Smooth muscle cell of the brain vasculature (primary cell): ENCODE measurements at regions not wholly inside any gene's neighbourhood (a gene's known extent, or its start where the extent isn't known, plus 50 kb on each side); places are given as distances from the start of the nearest gene placed in this dataset.

Experiments used
- DNase-seq: peaks from one replicate; pipeline ENCODE4 v3.0.0-alpha.2; 2012; ENCODE audit warnings: low read depth, low spot score

DNA sequence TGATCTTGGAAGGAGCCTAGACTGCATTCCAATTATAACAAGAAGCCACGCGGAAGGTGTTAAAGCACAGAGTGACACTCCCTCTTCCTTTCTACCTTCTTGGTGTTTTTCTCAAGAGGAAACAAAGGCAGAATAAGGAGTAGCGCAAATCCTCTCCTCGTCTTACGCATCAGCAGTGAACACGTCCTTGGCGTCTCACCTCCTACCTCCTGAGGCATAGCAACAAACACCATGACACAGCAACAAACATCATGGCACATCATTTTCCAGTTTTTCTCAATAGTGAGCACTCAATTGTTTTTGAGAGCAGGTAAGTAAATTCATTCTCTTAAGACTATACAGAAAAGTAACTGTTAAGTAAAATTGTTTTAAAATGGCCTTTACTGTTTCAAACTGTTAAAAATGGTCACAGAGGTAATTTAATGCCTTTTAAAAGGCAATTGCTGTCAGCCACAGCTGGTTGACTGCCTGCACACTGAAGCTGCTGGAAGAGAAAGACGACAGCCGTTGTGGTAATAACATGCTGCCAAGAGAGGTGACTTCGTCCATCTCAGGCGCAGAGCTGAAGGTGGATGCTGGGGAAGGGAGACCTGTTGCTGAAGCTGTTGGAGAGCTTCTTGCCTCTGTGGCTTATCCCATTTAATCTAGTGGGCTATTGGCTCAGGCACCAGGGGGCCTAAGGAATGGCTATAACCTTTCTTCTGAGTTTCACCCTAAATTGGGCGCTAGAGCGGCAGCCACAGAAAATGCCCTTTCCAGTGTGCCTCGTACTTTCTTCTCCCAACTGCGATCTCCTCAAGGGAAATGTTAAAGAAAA, 703.7 kb downstream of the UQCRFS1 start:
- DNase-seq, result no peak

GRCh38 chr19:28508666-28509065, 704.3 kb downstream of the UQCRFS1 start:
- DNase-seq, result no peak

DNA sequence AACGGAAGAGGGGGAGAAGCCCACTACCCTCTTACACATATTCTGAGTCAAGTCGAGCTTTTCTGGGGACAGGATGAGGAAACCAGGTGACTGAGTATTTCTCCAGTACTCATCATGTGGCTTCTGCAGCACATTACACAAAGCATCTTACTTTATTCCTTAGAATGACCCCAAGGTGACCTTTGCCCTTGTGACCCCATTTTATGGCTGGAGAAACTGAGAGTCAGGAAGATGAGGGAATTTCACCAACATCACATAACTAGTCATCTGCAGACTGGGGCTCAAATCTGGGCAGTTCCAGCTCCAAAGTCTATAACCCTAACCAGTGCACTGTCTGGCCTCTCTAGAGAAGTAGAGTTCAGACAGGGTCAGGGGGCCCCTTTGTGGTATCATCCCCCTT, 707.0 kb downstream of the UQCRFS1 start:
- no peak for DNase-seq

DNA sequence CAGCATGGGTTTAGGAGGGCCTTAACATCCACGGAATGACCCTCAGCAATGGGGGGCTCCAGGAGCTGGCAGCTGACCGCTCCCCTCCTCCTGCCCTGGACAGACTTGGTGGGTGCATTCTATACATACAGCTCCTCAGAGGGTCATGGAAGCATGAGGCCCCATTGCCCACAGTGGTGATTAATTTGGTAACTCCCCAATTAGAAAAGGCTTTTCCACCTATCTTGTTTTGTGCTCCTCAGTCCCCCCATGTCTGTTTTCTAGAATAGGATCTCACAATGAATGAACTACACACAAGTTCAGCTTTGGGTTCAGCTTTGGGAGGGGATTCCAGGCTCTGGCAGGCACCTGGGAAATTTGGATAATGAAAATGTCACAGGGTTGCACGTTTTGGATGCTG, 707.8 kb downstream of the UQCRFS1 start:
- DNase-seq, result no peak

DNA sequence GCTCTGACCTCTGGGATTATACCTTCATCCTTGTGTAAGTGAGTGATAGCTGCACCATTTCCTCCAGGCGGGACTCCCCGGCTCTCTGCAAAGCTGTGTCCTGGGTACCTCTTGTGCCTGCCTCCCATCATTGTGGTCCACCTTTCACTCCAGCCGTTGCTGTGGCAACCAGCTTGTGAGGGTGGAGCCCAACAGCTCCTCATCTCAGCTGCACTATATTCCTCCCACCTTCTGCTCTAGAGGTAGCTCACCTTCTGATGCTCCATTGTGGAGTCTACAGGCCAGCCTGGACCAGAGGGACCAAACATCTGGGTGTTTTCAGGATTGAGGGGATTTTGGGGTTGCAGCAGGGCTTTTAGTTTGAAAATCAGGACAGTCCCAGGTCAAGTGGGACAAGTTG, 708.2 kb downstream of the UQCRFS1 start:
- DNase-seq, result no peak

DNA sequence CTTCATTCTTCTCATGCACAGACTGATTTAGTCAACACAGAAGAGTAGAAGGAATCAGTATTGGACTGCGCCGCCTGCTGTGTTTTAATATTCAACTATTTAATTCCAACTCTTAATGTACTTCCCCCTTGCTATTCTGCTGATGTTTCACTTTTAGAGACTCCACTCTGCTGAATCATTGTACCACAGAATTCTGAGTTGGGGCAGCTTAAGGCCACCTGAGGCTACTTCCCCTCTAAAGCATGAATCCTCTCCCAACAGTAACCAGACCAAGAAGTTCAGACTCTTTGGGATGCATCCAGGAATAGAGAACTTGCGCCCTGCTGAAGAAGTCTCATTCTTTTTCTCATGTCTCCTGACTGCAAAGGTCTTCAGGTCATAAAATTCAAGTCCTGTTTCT, 708.8 kb downstream of the UQCRFS1 start:
- no peak for DNase-seq

DNA sequence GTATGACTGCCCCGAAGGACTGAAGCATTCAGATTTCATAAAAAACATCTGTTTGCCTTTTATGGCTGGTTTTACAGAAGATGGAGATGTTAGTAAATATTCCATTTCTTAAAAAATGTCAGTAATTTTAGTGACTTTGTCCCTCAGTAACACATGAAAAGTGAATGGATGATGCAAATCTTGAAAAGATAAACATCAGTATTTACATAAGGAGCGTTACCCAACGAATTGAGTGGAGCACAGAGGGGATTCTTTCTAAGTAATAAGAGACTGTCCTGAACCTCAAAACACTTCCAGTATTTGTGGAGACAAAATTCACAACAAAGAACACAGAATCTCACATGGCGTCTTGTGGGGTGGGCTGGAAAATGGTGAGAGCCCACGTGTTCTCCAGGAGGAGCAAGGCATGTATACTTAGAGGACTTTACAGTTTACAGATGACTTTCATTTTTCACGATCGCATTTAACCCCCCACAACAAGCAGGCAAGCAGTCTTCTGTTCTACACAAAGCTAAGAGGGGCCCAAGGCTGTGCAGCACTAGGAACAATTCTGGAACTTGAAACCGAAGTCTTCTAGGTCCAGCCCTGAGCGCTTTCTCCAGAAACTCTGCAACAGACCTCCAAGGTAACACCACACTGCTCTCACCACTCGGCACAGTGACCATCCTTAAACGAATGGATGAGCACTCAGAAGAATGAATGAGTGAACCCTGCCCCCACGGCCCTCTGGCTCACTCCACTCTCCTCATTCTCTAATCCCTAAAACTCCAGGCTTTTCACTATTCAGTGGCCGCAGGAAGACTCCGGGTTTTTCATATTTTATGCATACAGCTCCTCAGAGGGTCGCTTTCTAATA, 709.8 kb downstream of the UQCRFS1 start:
- no peak for DNase-seq

- DNase-seq, result no peak
These were observed 711.0 kb downstream of the UQCRFS1 start for GRCh38 chr19:28501976-28502375.

- DNase-seq, result no peak
These were observed 711.8 kb downstream of the UQCRFS1 start for GRCh38 chr19:28500982-28501630.

GRCh38 chr19:28500296-28500695, 712.7 kb downstream of the UQCRFS1 start:
- no peak for DNase-seq

DNA sequence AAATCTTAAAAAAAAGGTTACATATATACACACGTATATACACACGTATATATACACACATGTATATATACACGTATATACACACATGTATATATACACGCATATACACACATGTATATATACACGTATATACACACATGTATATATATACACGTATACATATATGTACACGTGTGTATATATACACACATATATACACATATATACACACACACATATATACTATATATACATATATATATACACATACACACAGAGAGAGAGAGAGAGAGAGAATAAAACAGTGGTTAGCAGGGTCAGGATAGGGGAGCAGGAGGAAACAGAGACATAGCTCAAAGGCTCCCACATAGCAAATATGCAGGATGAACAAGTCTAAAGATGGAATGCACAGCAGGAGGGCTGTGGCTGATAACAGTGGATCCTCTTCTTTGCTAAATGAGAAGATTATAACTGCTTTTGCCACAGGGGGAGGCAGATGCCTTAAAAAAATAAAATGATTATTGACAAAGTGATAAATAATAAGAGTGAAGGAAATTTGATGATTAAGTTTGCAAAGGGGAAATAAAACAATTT, 714.5 kb downstream of the UQCRFS1 start:
- DNase-seq, result no peak

DNA sequence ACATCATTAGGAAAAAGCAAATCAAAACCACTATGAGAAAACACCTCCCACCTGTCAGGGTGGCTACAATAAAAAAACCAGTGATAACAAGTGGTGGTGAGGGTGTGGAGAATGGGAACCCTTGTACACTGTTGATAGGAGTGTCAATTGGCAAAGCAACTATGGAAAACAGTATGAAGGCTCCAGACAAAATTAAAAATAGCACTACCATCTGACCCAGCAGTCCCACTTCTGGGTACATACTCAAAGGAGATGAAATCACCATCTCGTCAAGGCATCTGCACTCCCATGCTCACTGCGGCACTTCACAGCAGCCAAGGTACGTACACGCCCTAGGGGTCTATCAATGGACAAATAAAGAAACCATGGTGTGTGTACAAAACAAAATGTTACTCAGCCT, 715.1 kb downstream of the UQCRFS1 start:
- DNase-seq, result no peak

GRCh38 chr19:28497137-28497536, 715.8 kb downstream of the UQCRFS1 start:
- no peak for DNase-seq

- DNase-seq, result no peak
These were observed 717.9 kb downstream of the UQCRFS1 start for GRCh38 chr19:28495046-28495445.

GRCh38 chr19:28494461-28494860, 718.5 kb downstream of the UQCRFS1 start:
- no peak for DNase-seq

DNA sequence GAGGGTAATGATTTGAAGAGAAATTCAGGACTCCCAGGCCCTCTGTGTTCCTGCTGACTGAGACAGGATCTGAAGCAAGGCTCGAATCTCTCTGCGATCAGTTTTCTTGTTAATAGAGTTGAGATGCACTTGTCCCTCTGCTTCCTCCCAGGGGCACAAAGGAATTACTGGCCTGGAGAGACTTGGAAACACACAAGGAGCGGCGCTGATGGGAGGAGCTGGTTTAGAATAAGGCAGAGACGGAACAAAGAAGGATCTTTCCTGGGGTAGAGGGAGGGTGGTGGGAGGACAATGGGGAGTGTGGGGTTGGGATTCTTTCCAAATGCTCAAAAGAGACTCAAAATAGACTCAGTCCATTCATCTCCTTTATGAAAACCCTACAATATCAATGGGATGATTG, 719.1 kb downstream of the UQCRFS1 start:
- DNase-seq, result no peak

- no peak for DNase-seq
These were observed 720.3 kb downstream of the UQCRFS1 start for GRCh38 chr19:28492621-28493020.

GRCh38 chr19:28492201-28492600, 720.8 kb downstream of the UQCRFS1 start:
- DNase-seq, result no peak

- DNase-seq, result no peak
These were observed 723.2 kb downstream of the UQCRFS1 start for GRCh38 chr19:28489776-28490175.

- DNase-seq, result no peak
These were observed 723.8 kb downstream of the UQCRFS1 start for GRCh38 chr19:28489126-28489660.

DNA sequence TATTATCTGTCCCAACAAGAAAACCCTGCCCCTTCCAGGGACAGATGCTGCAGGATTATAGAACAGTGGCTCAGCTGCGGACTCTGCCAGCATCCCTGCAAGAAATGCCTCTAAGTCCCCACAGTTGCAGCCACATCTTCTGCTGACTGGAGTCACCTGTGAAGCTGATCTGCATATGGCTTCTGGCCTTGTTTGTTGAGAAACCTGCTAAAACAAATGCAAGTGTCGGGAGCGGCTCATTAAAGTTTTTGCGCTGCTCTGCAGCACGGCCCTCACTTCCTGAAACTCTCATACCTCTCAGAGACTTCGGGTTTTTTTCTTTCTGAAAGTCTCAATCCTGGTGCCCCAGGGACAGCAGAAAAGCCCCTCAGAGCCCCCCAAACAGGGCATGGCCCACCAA, 725.0 kb downstream of the UQCRFS1 start:
- no peak for DNase-seq

DNA sequence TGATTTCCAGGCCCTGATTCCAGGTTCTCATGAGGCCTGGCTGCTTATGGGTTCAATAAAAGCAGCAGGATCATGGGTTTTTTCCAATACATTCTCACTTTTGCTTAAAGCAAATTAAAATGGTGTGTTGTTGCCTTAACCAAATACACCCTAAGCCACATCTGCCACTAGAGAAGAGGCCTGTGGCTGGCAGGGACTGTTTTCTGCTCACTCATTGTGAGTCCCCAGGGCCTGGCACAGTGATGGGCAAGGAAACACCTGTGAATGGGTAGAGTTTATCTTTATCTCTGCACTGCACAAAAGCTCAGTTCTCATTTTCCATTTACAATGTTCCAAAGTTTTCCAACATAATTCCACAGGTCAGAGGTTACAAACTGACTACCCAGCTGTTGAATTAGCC, 726.0 kb downstream of the UQCRFS1 start:
- no peak for DNase-seq
